ENCODE measurements at regions not wholly inside any gene's neighbourhood (a gene's known extent, or its start where the extent isn't known, plus 50 kb on each side); places are given as distances from the start of the nearest gene placed in this dataset.

DNA sequence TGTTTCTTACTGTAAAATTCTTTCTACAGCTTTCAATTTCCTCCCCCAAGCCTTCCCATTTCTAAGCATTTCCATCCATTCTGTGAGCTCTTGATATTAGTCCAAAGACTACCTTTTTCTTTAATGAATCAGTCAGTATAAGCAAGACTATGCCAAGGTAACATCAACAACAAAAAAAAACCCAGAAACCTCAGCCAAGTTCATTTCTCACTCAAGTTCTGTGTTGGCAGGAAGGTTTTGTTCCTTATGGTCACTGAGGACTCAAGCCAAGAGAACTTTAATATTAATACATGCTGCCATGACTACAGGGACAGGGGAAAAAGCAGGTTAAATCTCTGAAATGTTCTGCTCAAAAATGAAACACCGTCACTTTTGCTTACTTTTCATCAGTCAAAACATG, 621.2 kb upstream of the NRP1 start:
- Mint-ChIP-seq H3K36me3 (no peaks in the 10 kb centered on the region), H3K9me3 (peaks cover 7% of the 10 kb centered on the region), H3K4me1 (no peaks in the 10 kb centered on the region), H3K27ac (no peak overlapping the region), H3K4me3 (no peak overlapping the region), H3K27me3 (no peaks in the 10 kb centered on the region)
- ATAC-seq: no peak

DNA sequence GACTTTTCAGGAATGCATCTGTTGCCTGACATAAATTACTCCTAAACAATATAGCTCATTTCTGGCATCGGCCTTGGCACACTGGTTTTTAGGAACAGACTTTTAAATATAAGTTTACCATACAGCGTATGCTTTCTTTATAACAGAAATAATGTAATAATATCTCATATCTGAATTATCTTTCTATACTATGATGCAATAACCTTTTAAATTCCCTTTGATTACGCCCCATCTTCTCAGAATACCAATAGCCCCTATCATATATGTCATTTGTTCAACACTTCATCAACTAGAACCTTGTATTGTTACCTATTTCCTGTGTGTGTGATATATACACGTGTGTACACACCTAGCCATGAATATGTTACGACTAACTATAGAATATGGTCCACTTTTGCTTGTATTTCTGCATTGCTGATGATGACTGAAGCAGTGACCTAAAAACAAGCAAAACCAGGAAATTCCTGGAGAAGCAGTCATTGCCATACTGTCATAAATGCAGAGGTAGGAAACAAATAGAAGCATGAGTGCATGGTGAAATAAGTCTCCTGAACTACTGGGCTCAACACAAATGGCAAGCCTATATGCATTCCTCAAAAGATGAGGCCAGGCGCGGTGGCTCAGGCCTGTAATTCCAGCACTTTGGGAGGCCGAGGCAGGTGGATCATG, 618.4 kb upstream of the NRP1 start:
- Mint-ChIP-seq H3K4me1 (no peaks in the 10 kb centered on the region), H3K27me3 (no peaks in the 10 kb centered on the region), H3K9me3 (peaks cover 7% of the 10 kb centered on the region), H3K4me3 (no peak overlapping the region), H3K36me3 (no peaks in the 10 kb centered on the region), H3K27ac (no peak overlapping the region)
- no peak for ATAC-seq

DNA sequence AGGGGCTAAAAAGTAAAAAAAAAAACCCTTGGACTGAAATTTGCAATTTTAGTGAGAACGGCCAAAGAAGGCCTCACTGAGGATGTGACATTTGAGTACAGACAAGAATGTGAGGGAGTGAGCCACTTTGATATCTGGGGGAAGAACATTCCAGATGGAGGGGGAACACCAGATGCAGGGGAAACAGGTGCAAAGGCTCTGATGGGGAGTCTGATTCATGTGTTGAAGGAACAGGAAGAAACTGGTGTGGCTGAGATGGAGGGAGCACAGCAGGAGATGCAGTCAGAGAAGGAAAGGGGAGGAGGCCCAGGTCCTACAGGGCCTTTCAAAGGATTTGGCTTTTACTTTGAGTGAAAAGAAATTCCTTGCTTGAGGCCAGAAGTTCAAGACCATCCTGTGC, 615.7 kb upstream of the NRP1 start:
- H3K9me3 Mint-ChIP-seq: peaks cover 5% of the 10 kb centered on the region
- no peak for ATAC-seq
- no peaks in the 10 kb centered on the region for H3K27me3 Mint-ChIP-seq
- H3K4me1 Mint-ChIP-seq: no peaks in the 10 kb centered on the region
- H3K4me3 Mint-ChIP-seq: no peak overlapping the region
- H3K36me3 Mint-ChIP-seq: no peaks in the 10 kb centered on the region
- H3K27ac Mint-ChIP-seq: no peak overlapping the region

DNA sequence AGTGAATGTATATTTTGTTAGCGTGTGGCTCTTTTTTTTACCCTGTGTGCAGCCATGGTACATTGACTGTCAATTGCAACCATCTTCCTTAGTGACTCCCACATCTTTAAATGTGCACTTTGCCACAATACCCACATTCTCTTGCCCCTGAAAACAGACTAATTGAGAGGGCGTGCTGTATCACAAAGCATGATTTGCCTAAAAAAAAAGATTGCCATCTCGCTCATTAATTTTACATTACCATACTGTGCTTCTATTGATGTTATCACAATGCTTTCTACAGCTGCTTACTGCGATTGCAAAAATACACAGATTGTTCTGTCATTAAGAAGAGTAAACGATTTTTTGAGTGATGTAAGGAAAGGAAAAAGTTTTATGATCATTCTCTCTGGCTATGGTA, 613.1 kb upstream of the NRP1 start:
- H3K4me1 Mint-ChIP-seq: no peaks in the 10 kb centered on the region
- H3K27ac Mint-ChIP-seq: no peak overlapping the region
- H3K4me3 Mint-ChIP-seq: no peak overlapping the region
- no peak for ATAC-seq
- H3K9me3 Mint-ChIP-seq: peaks cover 9% of the 10 kb centered on the region
- H3K27me3 Mint-ChIP-seq: no peaks in the 10 kb centered on the region
- no peaks in the 10 kb centered on the region for H3K36me3 Mint-ChIP-seq

DNA sequence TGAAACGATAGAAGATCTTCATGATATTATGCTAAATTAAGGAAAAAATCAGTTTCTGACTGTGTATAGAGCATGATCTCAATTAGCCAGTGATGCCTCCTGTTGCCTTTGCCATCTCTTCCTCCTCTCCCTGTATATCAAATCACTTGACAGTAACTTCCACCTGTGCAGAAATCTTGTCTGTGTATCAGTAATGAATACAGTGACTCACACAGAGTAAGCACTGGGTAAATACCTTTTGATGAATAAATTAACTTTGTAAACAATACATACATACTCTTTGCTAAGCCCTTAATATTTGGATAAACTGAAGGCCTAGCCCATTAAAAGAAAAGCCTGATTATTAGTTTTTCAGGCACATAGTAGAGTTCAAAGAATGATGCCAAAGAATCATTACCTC, 610.6 kb upstream of the NRP1 start:
- Mint-ChIP-seq H3K27ac (no peak overlapping the region), H3K36me3 (no peaks in the 10 kb centered on the region), H3K4me1 (no peaks in the 10 kb centered on the region), H3K4me3 (no peak overlapping the region), H3K27me3 (no peaks in the 10 kb centered on the region), H3K9me3 (peaks cover 5% of the 10 kb centered on the region)
- no peak for ATAC-seq

DNA sequence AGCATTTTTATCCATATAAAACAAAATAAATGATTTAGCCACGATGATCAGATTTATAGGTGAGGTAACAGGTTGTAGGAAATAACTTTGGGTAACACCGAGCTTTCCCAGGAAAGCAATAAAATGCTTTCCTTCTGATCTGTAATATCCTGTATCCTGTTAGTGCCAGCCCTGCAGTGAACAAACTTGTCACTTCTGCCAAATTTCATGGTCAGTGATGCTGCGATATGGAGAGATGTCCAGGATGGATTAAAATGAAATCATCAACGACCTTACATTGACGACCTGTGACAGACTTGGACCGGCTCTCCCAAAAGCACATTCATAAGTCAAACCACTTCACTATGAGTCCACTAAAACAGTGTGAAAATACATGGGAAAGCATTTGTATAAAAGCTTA, 608.0 kb upstream of the NRP1 start:
- Mint-ChIP-seq H3K4me1 (no peaks in the 10 kb centered on the region), H3K4me3 (no peak overlapping the region), H3K9me3 (peaks cover 5% of the 10 kb centered on the region), H3K27me3 (no peaks in the 10 kb centered on the region), H3K27ac (no peak overlapping the region), H3K36me3 (no peaks in the 10 kb centered on the region)
- ATAC-seq: no peak

DNA sequence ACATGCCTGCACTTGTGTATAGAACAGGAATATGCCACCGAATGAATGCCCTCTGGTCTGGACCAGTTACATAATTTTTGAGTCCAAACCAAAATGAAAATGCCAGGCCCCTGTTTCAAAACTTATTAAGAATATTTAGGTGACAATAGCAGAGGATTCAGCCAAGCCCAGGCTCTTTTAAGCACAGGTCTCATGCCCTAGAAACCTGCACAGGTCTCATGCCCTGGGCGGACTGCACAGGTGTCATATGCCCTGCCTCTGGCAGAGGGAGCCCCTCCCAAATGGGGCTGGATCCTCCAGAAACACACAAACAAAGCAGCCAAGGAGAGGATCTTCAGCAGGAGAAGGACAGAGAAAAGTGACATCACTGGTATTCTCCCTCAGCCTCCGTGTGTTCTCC, 605.4 kb upstream of the NRP1 start:
- Mint-ChIP-seq H3K36me3 (no peaks in the 10 kb centered on the region), H3K27ac (no peak overlapping the region), H3K4me1 (no peaks in the 10 kb centered on the region), H3K27me3 (no peaks in the 10 kb centered on the region), H3K9me3 (peaks cover 5% of the 10 kb centered on the region), H3K4me3 (no peak overlapping the region)
- no peak for ATAC-seq

DNA sequence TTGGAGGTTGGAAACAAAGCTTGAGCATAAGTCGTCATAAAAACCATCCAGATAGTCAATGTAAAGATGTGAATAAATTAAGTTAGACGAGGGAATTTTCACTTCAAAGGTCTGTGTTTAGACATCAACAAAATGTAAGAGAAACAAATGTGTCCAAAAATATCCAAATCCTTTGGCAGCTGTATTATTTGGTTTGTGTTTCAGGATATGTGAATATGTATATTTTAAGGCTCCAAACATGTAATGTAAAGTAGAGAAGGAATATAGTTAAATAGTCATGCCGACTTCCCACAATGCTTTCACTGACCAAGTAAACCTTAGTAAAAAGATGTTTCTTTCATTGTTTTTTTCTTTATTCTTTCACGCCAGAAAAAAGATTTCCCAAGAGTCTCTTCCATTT, 604.9 kb upstream of the NRP1 start:
- Mint-ChIP-seq H3K36me3 (no peaks in the 10 kb centered on the region), H3K4me1 (no peaks in the 10 kb centered on the region), H3K27me3 (no peaks in the 10 kb centered on the region), H3K9me3 (peaks cover 5% of the 10 kb centered on the region), H3K27ac (no peak overlapping the region), H3K4me3 (no peak overlapping the region)
- no peak for ATAC-seq

DNA sequence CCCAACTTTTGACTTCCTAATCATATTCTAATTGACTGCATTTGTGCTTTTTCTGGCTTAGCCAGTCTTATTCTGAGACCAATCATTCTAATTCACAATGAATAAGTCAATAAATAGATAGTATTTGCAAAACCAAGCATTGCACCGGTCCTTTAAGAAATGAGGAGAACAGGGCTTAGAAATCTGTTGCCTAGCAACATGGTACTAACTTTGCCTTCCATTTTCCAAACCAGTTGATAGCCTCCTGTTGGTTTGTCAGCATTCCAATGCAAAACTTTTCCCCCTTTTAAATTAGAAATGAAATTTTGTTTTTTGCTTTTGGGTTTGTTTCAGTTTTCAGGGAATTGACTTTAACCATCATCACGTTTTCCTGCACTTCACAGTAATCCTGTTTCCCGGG, 603.5 kb upstream of the NRP1 start:
- H3K4me3 Mint-ChIP-seq: no peak overlapping the region
- ATAC-seq: no peak
- no peaks in the 10 kb centered on the region for H3K36me3 Mint-ChIP-seq
- H3K27me3 Mint-ChIP-seq: peaks cover under 1% of the 10 kb centered on the region
- no peaks in the 10 kb centered on the region for H3K9me3 Mint-ChIP-seq
- H3K27ac Mint-ChIP-seq: no peak overlapping the region
- no peaks in the 10 kb centered on the region for H3K4me1 Mint-ChIP-seq

DNA sequence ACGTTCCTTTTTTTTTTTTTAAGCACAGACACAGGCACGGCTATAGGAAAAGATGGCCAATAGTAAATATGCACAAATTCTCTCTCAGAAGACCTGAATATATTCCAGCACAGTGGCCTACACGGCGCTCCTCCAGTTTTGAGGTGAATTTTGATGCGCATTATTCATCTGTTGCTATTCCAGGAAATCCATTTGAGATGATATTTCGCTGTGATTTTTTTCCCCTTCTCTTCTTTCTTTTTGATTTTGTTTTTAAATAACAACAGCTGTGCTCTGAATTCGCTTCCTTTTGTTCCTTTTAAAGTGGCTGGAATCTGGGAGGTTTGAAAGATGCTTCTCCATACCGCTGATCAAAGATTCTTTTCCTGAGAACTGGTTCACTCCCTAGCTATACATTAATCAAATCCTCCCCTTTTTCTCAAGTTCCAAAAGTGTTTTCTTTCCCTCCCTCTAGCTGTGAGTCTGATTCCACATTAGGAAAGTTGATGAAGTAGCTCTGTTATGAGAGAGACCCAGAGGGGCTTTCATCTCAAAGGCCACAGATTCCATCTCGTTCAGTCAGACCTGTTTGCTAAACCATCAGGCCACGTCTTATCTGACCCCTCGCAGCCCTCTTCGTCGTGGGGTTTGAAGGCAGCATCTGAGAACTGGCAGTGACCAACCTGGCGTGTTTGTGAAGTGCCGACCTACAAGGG, 602.7 kb upstream of the NRP1 start:
- Mint-ChIP-seq H3K4me1 (no peaks in the 10 kb centered on the region), H3K36me3 (no peaks in the 10 kb centered on the region)

DNA sequence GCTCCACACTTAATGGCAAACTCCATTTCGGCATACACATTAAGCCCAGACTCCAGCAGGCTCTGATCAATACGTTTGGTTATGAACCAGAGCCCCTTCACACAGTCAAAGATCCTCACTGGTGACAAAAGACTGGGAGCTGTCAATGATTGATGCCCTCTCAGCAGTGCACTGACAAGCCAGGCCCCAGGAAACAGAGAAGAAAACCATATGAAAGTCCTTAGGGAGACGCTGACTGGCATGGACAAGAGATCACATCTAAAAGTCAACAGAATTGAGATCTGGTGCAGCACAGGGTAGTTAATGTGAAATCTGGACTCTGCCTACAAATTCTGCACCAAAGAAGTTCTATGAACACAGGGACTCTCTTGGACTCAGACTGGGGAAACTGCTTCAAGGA, 600.9 kb upstream of the NRP1 start:
- H3K4me3 Mint-ChIP-seq: no peak overlapping the region
- peaks cover 8% of the 10 kb centered on the region for H3K27me3 Mint-ChIP-seq
- peaks cover 8% of the 10 kb centered on the region for H3K9me3 Mint-ChIP-seq
- no peaks in the 10 kb centered on the region for H3K36me3 Mint-ChIP-seq
- no peak for ATAC-seq
- no peak overlapping the region for H3K27ac Mint-ChIP-seq
- H3K4me1 Mint-ChIP-seq: no peaks in the 10 kb centered on the region

More for the DNA sequence above, 602.7 kb upstream of the NRP1 start:
- peaks cover 3% of the 10 kb centered on the region for H3K9me3 Mint-ChIP-seq
- ATAC-seq: no peak
- H3K27me3 Mint-ChIP-seq: peaks cover 8% of the 10 kb centered on the region
- no peak overlapping the region for H3K27ac Mint-ChIP-seq
- H3K4me3 Mint-ChIP-seq: no peak overlapping the region

DNA sequence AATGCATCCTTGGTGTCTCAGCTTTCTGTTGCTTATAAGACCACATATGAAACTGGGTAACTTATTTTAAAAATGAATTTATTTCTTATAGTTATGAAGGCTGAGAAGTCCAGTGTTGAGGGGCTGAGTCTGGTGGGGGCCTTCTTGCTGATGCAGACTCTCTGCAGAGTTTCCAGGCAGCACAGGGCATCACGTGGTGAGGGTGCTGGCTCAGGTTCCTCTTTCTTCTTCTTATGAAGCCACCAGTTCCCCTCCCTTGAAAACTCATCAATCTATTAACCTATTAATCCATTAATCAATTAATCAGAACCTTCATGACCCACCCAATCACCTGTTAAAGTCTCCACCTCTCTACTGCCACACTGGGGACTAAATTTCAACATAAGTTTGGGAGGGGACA, 595.6 kb upstream of the NRP1 start:
- Mint-ChIP-seq H3K27me3 (peaks cover 8% of the 10 kb centered on the region), H3K4me1 (no peaks in the 10 kb centered on the region), H3K27ac (no peak overlapping the region), H3K36me3 (no peaks in the 10 kb centered on the region), H3K4me3 (no peak overlapping the region), H3K9me3 (peaks cover 9% of the 10 kb centered on the region)
- ATAC-seq: no peak

DNA sequence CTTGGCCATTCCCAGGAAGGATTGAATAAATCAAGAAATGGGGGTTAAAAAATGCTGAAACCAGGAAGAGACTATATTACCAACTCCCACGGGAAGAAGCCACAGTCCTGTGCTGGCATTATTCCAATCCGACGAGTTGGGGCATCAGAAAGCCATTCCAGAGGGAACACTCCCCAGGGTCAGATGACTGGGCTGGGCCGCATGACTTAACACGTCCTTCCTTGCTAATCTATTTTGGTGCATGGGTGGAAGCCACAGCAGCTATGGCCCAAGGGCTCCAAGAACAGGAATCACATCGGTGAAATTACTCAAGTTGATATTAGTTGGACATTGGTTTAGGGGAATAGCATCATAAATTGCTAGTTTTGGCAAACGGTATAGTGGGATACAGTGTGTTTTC, 592.9 kb upstream of the NRP1 start:
- Mint-ChIP-seq H3K27me3 (peaks cover 1% of the 10 kb centered on the region), H3K36me3 (no peaks in the 10 kb centered on the region), H3K9me3 (peaks cover 6% of the 10 kb centered on the region), H3K4me1 (no peaks in the 10 kb centered on the region), H3K4me3 (no peak overlapping the region), H3K27ac (no peak overlapping the region)
- ATAC-seq: no peak

DNA sequence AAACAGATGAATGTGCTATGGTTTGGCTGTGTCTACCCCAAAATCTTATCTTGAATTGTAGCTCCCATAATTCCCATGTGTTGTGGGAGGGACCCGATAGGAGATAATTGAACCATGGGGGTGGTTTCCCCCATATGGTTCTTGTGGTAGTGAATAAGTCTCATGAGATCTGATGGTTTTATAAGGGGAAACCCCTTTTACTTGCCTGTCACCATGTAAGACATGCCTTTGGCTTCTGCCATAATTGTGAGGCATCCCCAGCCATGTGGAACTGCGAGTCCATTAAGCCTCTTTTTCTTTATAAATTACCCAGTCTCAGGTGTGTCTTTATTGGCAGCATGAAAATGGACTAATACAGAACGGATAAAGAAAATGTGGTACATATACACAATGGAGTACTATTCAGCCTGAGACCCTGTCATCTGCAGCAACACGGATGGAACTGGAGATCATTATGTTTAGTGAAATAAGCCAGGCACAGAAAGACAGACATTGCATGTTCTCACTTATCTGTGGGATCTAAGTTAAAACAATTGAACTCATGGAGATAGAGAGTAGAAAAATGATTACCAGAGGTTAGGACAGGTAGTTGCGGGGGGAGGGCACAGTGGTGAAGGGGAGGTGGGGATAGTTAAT, 587.6 kb upstream of the NRP1 start:
- Mint-ChIP-seq H3K36me3 (no peaks in the 10 kb centered on the region), H3K9me3 (no peaks in the 10 kb centered on the region), H3K27ac (no peak overlapping the region), H3K4me1 (no peaks in the 10 kb centered on the region), H3K4me3 (no peak overlapping the region), H3K27me3 (no peaks in the 10 kb centered on the region)
- no peak for ATAC-seq

DNA sequence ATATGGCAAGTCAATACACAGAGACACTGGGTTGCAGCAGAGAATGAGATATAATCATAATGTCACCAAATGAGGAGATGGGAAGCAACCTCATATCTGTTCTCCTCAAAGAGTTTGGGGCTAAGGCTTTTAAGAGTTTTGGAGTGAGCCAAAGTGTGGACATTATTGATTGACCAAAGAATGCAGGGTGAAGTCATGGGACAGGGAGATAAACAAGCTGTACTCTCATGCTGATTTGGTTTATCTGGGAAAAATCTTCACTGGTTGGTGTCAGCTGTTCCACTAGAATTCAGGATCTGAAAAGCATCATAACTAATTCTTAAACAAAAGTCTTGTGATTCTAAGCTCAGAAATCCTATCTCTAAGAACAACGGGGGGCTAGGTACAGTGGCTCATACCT, 585.9 kb upstream of the NRP1 start:
- H3K27ac Mint-ChIP-seq: no peak overlapping the region
- no peaks in the 10 kb centered on the region for H3K36me3 Mint-ChIP-seq
- ATAC-seq: no peak
- H3K27me3 Mint-ChIP-seq: no peaks in the 10 kb centered on the region
- no peaks in the 10 kb centered on the region for H3K4me1 Mint-ChIP-seq
- no peak overlapping the region for H3K4me3 Mint-ChIP-seq
- no peaks in the 10 kb centered on the region for H3K9me3 Mint-ChIP-seq

DNA sequence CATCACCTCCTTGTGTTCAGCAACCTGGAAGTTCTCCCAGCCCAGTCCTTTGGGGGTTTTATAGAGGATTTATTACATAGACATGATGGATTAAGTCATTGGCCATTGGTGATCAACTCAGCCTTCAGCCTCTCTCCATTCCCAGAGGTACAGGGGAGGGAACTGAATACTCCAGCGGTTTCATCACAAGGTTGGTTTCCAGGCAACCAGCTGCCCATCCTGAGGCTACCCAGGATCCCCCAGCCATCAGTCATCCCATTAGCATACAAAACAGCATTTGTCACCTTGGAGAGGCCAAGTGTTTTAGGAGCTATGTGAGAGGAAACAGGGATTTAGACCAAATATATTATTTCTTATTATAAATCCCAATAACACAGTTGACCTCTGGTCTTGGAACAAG, 584.8 kb upstream of the NRP1 start:
- no peaks in the 10 kb centered on the region for H3K27me3 Mint-ChIP-seq
- no peaks in the 10 kb centered on the region for H3K9me3 Mint-ChIP-seq
- no peak overlapping the region for H3K27ac Mint-ChIP-seq
- no peak for ATAC-seq
- no peaks in the 10 kb centered on the region for H3K36me3 Mint-ChIP-seq
- H3K4me3 Mint-ChIP-seq: no peak overlapping the region
- H3K4me1 Mint-ChIP-seq: no peaks in the 10 kb centered on the region

Measured in stimulated activated memory B cell treated with anti-CD40 and anti-IgM and Interleukin-4, amounts not matched to agents 10 μg/mL and 1 μg/mL and 100 μg/mL, for 72 hours (primary cell).